ENCODE measurements at regions not wholly inside any gene's neighbourhood (a gene's known extent, or its start where the extent isn't known, plus 50 kb on each side); places are given as distances from the start of the nearest gene placed in this dataset.

DNA sequence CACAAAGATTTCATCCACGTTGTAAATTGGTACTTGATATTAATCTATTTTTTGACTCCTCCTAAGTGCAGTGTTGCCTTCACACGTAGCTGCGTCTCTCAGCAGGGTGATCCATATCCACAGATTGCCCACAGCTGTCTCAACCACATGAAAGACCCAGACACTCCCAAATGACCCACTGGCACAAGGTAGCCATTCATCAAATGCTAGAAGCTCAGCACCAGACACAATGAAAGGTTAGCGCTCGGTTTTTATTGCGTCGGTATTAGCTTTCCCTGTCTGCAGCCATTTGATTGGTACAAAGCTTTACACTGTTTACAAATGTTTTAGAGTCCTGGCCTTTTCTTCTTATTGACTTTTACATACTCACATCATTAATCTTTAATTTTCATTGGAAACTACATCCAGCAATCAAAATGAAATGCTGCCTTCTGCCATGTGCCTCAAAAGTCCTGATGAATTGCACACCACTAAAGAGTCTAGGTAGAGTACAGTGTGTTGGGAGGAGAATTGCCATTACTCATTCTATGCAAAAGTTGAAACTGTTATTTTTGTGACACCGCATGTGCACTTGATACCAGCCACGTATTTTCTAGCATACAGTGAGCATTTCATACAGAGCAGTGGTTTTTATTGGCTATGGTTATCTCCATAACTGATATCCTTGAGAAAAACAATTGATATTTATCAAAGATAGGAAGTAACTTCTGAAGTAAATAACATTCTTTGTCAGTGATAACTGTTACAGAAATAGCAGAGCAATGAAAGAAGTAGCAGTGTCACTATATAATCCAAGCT, 127.3 kb upstream of the NUDT7 start:
- no peak for DNase-seq

GRCh38 chr16:77596261-77596660, 126.1 kb upstream of the NUDT7 start:
- DNase-seq, result no peak

DNA sequence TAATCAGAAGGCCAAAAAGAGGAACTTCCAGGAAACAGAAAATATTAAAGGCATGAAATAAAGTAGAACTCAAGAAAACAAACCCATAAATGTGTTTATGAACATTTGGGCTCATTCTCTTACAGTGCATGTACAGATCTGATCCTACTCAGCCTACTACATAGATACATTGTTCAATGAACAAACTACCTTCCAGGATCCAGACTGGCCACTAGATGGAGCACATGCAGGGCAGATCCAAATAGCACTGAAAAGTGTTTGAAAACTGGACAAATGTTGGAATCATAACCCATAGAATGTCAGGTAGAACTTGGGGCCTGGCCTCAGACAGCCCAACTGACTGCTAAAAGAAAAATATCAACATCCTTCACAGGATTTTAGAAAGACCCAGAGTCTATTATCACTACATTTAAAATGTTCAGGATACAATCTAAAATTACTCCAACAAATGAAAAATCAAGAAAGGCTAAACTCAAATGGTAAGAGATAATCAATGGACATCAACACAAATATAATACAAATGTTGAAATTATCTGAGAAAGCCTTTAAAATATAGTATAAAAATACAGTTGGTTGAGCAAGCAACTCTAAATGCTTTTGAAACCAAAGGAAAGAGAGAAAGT, 122.4 kb upstream of the NUDT7 start:
- DNase-seq, result no peak

DNA sequence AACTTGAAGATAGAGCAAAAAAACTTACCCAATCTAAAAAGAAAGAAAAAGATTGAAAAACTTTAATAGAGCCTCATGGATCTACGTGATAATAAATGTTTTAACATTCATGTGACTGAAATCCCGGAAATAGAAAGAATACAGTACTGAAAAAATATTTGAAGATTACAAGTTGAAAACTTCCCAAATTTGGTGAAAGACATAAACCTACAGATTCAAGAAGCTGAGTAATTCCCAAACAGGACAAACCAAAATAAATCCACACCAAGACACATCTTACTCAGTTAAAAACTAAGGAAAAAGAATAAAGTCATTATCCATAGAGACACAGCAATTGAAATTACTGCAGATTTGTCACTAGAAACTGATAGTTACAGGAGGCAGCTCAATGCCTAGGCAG, 121.8 kb upstream of the NUDT7 start:
- DNase-seq, result no peak

GRCh38 chr16:77603656-77604055, 118.7 kb upstream of the NUDT7 start:
- DNase-seq, result no peak

- no peak for DNase-seq
These were observed 111.8 kb upstream of the NUDT7 start for GRCh38 chr16:77610496-77610895.

GRCh38 chr16:77611386-77611785, 110.9 kb upstream of the NUDT7 start:
- no peak for DNase-seq

- DNase-seq, result no peak
These were observed 109.7 kb upstream of the NUDT7 start for GRCh38 chr16:77612596-77612995.

DNA sequence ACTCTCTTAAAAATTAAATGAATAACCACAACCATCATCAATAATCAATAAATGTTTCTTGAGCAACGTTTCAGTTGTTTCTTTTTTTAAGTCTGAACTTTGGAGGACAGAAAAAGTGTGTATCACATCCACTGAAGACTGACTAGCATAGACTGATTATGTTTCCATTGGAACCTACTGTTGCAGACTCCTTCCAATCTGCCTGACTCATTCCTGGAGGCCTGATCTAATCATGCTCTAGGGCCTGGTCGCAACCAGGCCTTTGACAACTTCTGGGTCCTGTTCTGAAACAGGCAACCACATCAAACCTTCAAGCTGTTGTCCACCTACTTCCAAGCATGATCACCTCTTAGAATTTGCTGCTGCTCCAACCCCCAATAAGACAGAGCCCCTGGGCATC, 109.2 kb upstream of the NUDT7 start:
- no peak for DNase-seq

- DNase-seq, result no peak
These were observed 104.8 kb upstream of the NUDT7 start for GRCh38 chr16:77617553-77617952.

GRCh38 chr16:77617996-77618395, 104.3 kb upstream of the NUDT7 start:
- DNase-seq, result no peak

- no peak for DNase-seq
These were observed 103.4 kb upstream of the NUDT7 start for GRCh38 chr16:77618951-77619350.

DNA sequence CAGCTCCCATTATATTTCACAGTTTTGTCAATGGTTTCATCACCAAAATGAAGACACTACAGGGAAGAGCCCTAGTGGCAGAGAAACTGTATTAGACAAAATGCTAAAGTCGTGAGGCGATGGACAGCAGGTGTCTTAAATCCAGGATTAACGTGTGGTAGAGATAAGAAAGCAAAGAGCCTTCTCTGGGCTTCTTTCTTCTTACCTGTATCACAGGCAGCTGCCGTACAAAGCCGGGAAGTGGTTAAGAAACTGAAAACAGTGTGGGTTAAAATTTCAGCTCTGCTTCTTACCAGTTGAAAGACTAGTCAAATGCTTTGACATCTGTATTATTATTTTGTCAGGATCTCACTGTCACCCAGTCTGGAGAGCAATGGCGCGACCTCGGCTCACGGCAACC, 98.2 kb upstream of the NUDT7 start:
- no peak for DNase-seq

- no peak for DNase-seq
These were observed 85.7 kb upstream of the NUDT7 start for GRCh38 chr16:77636615-77637014.

- no peak for DNase-seq
These were observed 84.4 kb upstream of the NUDT7 start for GRCh38 chr16:77637940-77638339.

GRCh38 chr16:77643176-77643575, 79.1 kb upstream of the NUDT7 start:
- DNase-seq, result no peak

- DNase-seq, result no peak
These were observed 76.5 kb upstream of the NUDT7 start for GRCh38 chr16:77645764-77646163.

GRCh38 chr16:77647726-77648125, 74.6 kb upstream of the NUDT7 start:
- DNase-seq, result no peak

GRCh38 chr16:77650761-77651160, 71.6 kb upstream of the NUDT7 start:
- no peak for DNase-seq

GRCh38 chr16:77652399-77652798, 69.9 kb upstream of the NUDT7 start:
- DNase-seq, result no peak

- no peak for DNase-seq
These were observed 65.3 kb upstream of the NUDT7 start for GRCh38 chr16:77657016-77657415.

- DNase-seq, result no peak
These were observed 62.0 kb upstream of the NUDT7 start for GRCh38 chr16:77660311-77660710.

GRCh38 chr16:77662246-77662645, 60.1 kb upstream of the NUDT7 start:
- DNase-seq, result no peak

DNA sequence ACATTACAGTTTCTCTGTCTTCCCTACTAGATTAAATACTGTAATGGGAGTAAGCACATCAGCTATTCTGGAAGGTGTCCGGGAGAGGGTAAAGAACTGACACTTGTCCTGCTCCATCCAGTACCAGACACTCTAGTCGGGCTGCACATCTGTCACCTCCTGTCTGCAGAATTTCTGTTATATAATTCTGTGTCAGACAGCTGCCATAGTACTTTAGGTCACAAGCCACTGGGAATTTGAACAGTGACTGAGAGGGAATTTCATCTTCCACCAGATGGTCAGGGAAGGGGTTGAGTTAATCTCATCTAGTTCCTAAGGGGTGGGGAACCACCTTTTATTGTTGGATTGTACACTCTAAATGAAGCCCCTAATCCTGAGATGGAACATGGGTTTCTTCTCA, 58.6 kb upstream of the NUDT7 start:
- no peak for DNase-seq

DNA sequence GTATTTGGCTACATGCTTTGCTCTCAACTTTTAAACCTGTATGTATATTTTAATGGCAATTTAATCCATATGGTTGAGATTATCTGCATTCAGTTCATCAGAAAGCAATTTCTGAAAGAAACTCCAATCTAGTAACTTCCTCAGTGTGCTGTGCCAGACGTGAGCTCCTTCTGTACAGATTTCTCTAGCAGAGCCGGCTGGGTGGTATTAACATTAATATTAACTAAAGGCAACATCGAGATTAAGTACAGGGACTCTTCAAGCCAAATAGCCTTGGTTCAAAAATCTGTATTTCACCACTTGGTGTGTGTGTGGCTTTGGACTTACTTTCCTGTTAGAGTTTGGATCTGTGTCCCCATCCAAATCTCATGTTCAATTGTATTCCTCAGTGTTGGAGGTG, 55.5 kb upstream of the NUDT7 start:
- no peak for DNase-seq

Data from activated CD4-positive, CD25-positive, alpha-beta regulatory T cell (primary cell).